CD14-positive monocyte (primary cell): ENCODE measurements at regions not wholly inside any gene's neighbourhood (a gene's known extent, or its start where the extent isn't known, plus 50 kb on each side); places are given as distances from the start of the nearest gene placed in this dataset.

Experiments used
- DNase-seq, 3 donors: peaks; one replicate each; pipeline ENCODE4 v3.0.0-alpha.2; 2011 to 2022
- H2AFZ ChIP-seq: 2 replicates; pipeline ENCODE4 v1.6.0; 2012; ENCODE audit warnings: mild to moderate bottlenecking, low read depth, low read length, inconsistent platforms; ENCODE audit not compliant: insufficient read depth, poor library complexity, severe bottlenecking
- H3K27ac ChIP-seq, 2 donors: 1 replicate in 1 of 2; 2 replicates in 1 of 2; pipeline ENCODE4 v1.5.1; 2012 to 2013; ENCODE audit warnings: low read length in 2 of 2, control low read depth in 1 of 2, inconsistent platforms in 1 of 2, low read depth in 1 of 2, mild to moderate bottlenecking in 1 of 2
- H3K27me3 ChIP-seq, 2 donors: one replicate each; pipeline versions ENCODE4 v1.6.0 to v1.6.1; 2011 to 2013; ENCODE audit warnings: low read length in 2 of 2; ENCODE audit not compliant: control insufficient read depth in 2 of 2, insufficient read depth in 2 of 2
- H3K36me3 ChIP-seq, 2 donors: replicated peaks in 1 of 2; 1 replicate in 1 of 2; 2 replicates in 1 of 2; pipeline versions ENCODE4 v1.5.1 to v1.6.1; 2012 to 2013; ENCODE audit warnings: low read length in 2 of 2, control low read depth in 1 of 2, inconsistent platforms in 1 of 2, mild to moderate bottlenecking in 1 of 2; ENCODE audit not compliant: insufficient read depth in 2 of 2, control insufficient read depth in 1 of 2
- H3K4me1 ChIP-seq, 2 donors: 1 replicate in 1 of 2; 2 replicates in 1 of 2; pipeline versions ENCODE4 v1.5.1 to v1.6.1; 2012 to 2013; ENCODE audit warnings: low read length in 2 of 2, control low read depth in 1 of 2, inconsistent platforms in 1 of 2, mild to moderate bottlenecking in 1 of 2, moderate library complexity in 1 of 2; ENCODE audit not compliant: insufficient read depth in 2 of 2, control insufficient read depth in 1 of 2
- H3K4me2 ChIP-seq: replicated peaks from 2 replicates; pipeline ENCODE3; 2012; ENCODE audit warnings: low read length, moderate library complexity, mild to moderate bottlenecking; ENCODE audit not compliant: poor library complexity, severe bottlenecking; ENCODE audit errors: extremely low read depth
- H3K4me3 ChIP-seq, 3 experiments: fragments of 200-600 bp in 1 of 3; sonication (generic) in 1 of 3; replicated peaks in 1 of 3; 1 replicate in 2 of 3; 2 replicates in 1 of 3; pipeline ENCODE4 v1.5.1; 2011 to 2013; ENCODE audit warnings: low read length in 3 of 3, mild to moderate bottlenecking in 3 of 3, control low read depth in 2 of 3, low read depth in 2 of 3, inconsistent platforms in 1 of 3, moderate library complexity in 1 of 3
- H3K79me2 ChIP-seq: 2 replicates; pipeline ENCODE4 v1.6.0; 2012; ENCODE audit warnings: mild to moderate bottlenecking, control low read depth, inconsistent platforms, low read length, moderate library complexity; ENCODE audit not compliant: insufficient read depth
- H3K9ac ChIP-seq: 2 replicates; pipeline ENCODE4 v1.6.0; 2017; ENCODE audit warnings: low read length, mild to moderate bottlenecking; ENCODE audit not compliant: insufficient read depth, poor library complexity, severe bottlenecking
- H3K9me3 ChIP-seq, 2 donors: replicated peaks in 1 of 2; 1 replicate in 1 of 2; 2 replicates in 1 of 2; pipeline versions ENCODE4 v1.5.1 to v1.6.1; 2012 to 2013; ENCODE audit warnings: low read length in 2 of 2, control low read depth in 1 of 2; ENCODE audit not compliant: control insufficient read depth in 1 of 2, insufficient read depth in 1 of 2
- H4K20me1 ChIP-seq: 2 replicates; pipeline ENCODE4 v1.6.0; 2012; ENCODE audit warnings: mild to moderate bottlenecking, low read length, control low read depth, moderate library complexity; ENCODE audit not compliant: insufficient read depth
- H3K27ac Mint-ChIP-seq, 7 donors: one replicate each; pipeline ENCODE4 v1.8.0; 2020; ENCODE audit warnings: mild to moderate bottlenecking in 7 of 7, mixed read lengths in 7 of 7, moderate library complexity in 6 of 7, inconsistent platforms in 2 of 7
- H3K27me3 Mint-ChIP-seq, 3 donors: one replicate each; pipeline ENCODE4 v1.8.0; 2021 to 2022; ENCODE audit warnings: low read depth in 3 of 3, mild to moderate bottlenecking in 3 of 3, mixed read lengths in 3 of 3, moderate library complexity in 3 of 3, inconsistent platforms in 1 of 3
- H3K36me3 Mint-ChIP-seq, 2 donors: one replicate each; pipeline ENCODE4 v1.8.0; 2020; ENCODE audit warnings: mixed read lengths in 2 of 2, inconsistent platforms in 1 of 2, mild to moderate bottlenecking in 1 of 2
- H3K4me1 Mint-ChIP-seq: one replicate; pipeline ENCODE4 v1.8.0; 2020; ENCODE audit warnings: mild to moderate bottlenecking, mixed read lengths
- H3K4me3 Mint-ChIP-seq, 2 donors: one replicate each; pipeline ENCODE4 v1.8.0; 2020; ENCODE audit warnings: mild to moderate bottlenecking in 2 of 2, mixed read lengths in 2 of 2, moderate library complexity in 1 of 2
- H3K9me3 Mint-ChIP-seq, 7 donors: one replicate each; pipeline ENCODE4 v1.8.0; 2020 to 2022; ENCODE audit warnings: mixed read lengths in 7 of 7, mild to moderate bottlenecking in 6 of 7, moderate library complexity in 6 of 7, inconsistent platforms in 2 of 7
- WGBS: methylation state at CpG from one replicate; pipeline ENCODE4 v1.1.5; 2013; ENCODE audit warnings: missing lambda C conversion rate; ENCODE audit not compliant: insufficient coverage; 5-methylcytosine and 5-hydroxymethylcytosine counted together
- intact Hi-C, 2 donors: fragments of 100-400 bp; cut with micrococcal nuclease; formaldehyde crosslinking; loops; one replicate each; pipeline versions ENCODE4 v1.15.0 to v1.15.1; 2023
- TF ChIP-seq, protein P1 (sequence below): fragments of 200-600 bp; IDR thresholded peaks from one replicate; pipeline ENCODE4 v1.8.0; 2022; ENCODE audit warnings: antibody characterized with exemption, mild to moderate bottlenecking

DNA sequence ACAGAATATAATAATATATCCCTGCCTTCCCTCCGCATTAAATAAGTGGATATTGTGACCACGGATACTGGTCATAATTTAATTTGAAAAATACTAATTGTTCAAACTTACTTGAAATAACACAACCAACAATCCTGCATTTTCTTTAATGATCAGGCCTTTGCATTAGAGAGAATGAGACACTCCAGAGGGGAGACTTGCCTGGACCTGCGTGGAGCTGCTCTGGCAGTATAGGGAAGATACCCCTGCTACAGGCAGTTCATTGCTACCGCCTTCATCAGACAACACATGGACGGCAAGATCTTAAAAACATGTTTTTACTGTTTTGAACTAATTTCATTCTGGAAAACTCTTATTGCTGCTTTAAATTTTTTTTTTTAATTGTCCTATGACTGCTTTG is 211.0 kb upstream of the FAR2 start:
- no peak for DNase-seq
- 92% methylated on average over 2 of the region's 5 CpGs for WGBS
- Histone ChIP-seq H3K36me3 (no peaks in the 10 kb centered on the region), H3K27me3 (no peaks in the 10 kb centered on the region), H3K9me3 (no peaks in the 10 kb centered on the region), H3K4me3 (no peak overlapping the region), H3K9ac (no peak overlapping the region), H4K20me1 (no peaks in the 10 kb centered on the region), H3K27ac (no peak overlapping the region), H3K4me1 (no peaks in the 10 kb centered on the region), H3K4me2 (no peak overlapping the region), H3K79me2 (no peaks in the 10 kb centered on the region), H2AFZ (no peak overlapping the region)
- H3K9me3 Mint-ChIP-seq: no peaks in the 10 kb centered on the region
- peaks cover 0 to 2% (median 0%) of the 10 kb centered on the region in 3 donors for H3K27me3 Mint-ChIP-seq
- TF ChIP-seq, protein P1, sequence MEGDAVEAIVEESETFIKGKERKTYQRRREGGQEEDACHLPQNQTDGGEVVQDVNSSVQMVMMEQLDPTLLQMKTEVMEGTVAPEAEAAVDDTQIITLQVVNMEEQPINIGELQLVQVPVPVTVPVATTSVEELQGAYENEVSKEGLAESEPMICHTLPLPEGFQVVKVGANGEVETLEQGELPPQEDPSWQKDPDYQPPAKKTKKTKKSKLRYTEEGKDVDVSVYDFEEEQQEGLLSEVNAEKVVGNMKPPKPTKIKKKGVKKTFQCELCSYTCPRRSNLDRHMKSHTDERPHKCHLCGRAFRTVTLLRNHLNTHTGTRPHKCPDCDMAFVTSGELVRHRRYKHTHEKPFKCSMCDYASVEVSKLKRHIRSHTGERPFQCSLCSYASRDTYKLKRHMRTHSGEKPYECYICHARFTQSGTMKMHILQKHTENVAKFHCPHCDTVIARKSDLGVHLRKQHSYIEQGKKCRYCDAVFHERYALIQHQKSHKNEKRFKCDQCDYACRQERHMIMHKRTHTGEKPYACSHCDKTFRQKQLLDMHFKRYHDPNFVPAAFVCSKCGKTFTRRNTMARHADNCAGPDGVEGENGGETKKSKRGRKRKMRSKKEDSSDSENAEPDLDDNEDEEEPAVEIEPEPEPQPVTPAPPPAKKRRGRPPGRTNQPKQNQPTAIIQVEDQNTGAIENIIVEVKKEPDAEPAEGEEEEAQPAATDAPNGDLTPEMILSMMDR: no peak
- no peaks in the 10 kb centered on the region for H3K4me1 Mint-ChIP-seq
- intact Hi-C loops: no loop called here
- no peak overlapping the region for H3K4me3 Mint-ChIP-seq
- H3K27ac Mint-ChIP-seq: no peak overlapping the region
- H3K36me3 Mint-ChIP-seq: no peaks in the 10 kb centered on the region

DNA sequence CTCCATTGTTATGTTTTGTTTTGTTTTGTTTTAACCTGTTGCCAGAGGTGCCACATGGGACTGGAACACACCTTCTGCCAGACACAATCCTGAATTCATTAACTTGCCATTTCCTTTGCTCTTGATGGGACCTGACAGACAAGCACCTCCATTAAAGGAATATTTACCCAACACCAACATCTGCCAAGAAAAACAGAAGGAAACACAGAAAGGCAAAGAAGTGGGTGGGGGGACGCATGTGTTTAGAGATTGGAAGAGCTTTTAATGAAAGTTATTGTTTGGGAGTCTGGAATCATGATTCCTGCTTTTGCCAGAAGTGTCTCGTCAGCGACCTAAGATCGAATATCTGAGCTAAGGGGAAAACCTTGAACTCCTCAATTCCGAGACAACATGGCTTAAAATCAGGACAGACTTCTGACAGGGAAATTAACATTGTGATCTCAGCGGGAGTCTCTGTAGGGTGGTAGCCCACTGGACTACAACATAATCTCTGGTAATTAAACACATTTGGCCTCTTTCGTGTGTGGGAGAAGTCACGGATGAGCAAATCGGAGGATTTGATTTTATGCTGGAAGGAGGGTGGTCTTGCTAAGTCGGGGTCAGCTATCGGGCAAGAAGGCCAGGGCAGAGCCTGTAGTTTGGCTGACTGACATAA is 210.4 kb upstream of the FAR2 start:
- Histone ChIP-seq H3K4me1 (no peaks in the 10 kb centered on the region), H2AFZ (no peak overlapping the region), H3K36me3 (no peaks in the 10 kb centered on the region), H3K9ac (no peak overlapping the region), H4K20me1 (no peaks in the 10 kb centered on the region), H3K4me3 (no peak overlapping the region), H3K79me2 (no peaks in the 10 kb centered on the region), H3K4me2 (no peak overlapping the region), H3K27me3 (no peaks in the 10 kb centered on the region), H3K27ac (no peak overlapping the region), H3K9me3 (no peaks in the 10 kb centered on the region)
- TF ChIP-seq, protein P1: no peak
- no peak for DNase-seq
- peaks cover 0 to 2% (median 0%) of the 10 kb centered on the region in 3 donors for H3K27me3 Mint-ChIP-seq
- no peak overlapping the region for H3K4me3 Mint-ChIP-seq
- no peaks in the 10 kb centered on the region for H3K9me3 Mint-ChIP-seq
- intact Hi-C loops: no loop called here
- no peaks in the 10 kb centered on the region for H3K4me1 Mint-ChIP-seq
- no peaks in the 10 kb centered on the region for H3K36me3 Mint-ChIP-seq
- 100% methylated on average over 6 of the region's 11 CpGs for WGBS
- H3K27ac Mint-ChIP-seq: peak overlapping the region in 1 of 7 donors; percentile 23
